ENCODE measurements at regions not wholly inside any gene's neighbourhood (a gene's known extent, or its start where the extent isn't known, plus 50 kb on each side); places are given as distances from the start of the nearest gene placed in this dataset.

GRCh38 chr10:78567680-78568455 lies 500.9 kb upstream of the ZMIZ1 start:
- DNase-seq (ENCODE audit: low spot score), result no peak

GRCh38 chr10:78568620-78569019 lies 500.1 kb upstream of the ZMIZ1 start:
- no peak for DNase-seq (ENCODE audit: low spot score)

- no peak for DNase-seq (ENCODE audit: low spot score)
These were observed 498.0 kb upstream of the ZMIZ1 start for GRCh38 chr10:78570633-78571235.

- no peak for DNase-seq (ENCODE audit: low spot score)
These were observed 497.5 kb upstream of the ZMIZ1 start for GRCh38 chr10:78571286-78571685.

GRCh38 chr10:78571891-78572290 lies 496.9 kb upstream of the ZMIZ1 start:
- DNase-seq (ENCODE audit: low spot score), result no peak

- DNase-seq (ENCODE audit: low spot score), result no peak
These were observed 496.2 kb upstream of the ZMIZ1 start for GRCh38 chr10:78572565-78572964.

GRCh38 chr10:78574547-78574946 lies 494.2 kb upstream of the ZMIZ1 start:
- no peak for DNase-seq (ENCODE audit: low spot score)

- DNase-seq (ENCODE audit: low spot score), result no peak
These were observed 493.4 kb upstream of the ZMIZ1 start for GRCh38 chr10:78575400-78575799.

- DNase-seq (ENCODE audit: low spot score), result no peak
These were observed 492.5 kb upstream of the ZMIZ1 start for GRCh38 chr10:78576276-78576675.

GRCh38 chr10:78577712-78578111 lies 491.1 kb upstream of the ZMIZ1 start:
- no peak for DNase-seq (ENCODE audit: low spot score)

- peak; percentile 9 for DNase-seq (ENCODE audit: low spot score)
These were observed 489.8 kb upstream of the ZMIZ1 start for GRCh38 chr10:78578929-78579328.

GRCh38 chr10:78579576-78579975 lies 489.2 kb upstream of the ZMIZ1 start:
- no peak for DNase-seq (ENCODE audit: low spot score)

- DNase-seq (ENCODE audit: low spot score), result no peak
These were observed 488.8 kb upstream of the ZMIZ1 start for GRCh38 chr10:78579995-78580394.

GRCh38 chr10:78581133-78581694 lies 487.6 kb upstream of the ZMIZ1 start:
- no peak for DNase-seq (ENCODE audit: low spot score)

GRCh38 chr10:78582540-78582939 lies 486.2 kb upstream of the ZMIZ1 start:
- no peak for DNase-seq (ENCODE audit: low spot score)

- no peak for DNase-seq (ENCODE audit: low spot score)
These were observed 484.5 kb upstream of the ZMIZ1 start for GRCh38 chr10:78584266-78584665.

- no peak for DNase-seq (ENCODE audit: low spot score)
These were observed 484.1 kb upstream of the ZMIZ1 start for GRCh38 chr10:78584681-78585080.

- DNase-seq (ENCODE audit: low spot score), result no peak
These were observed 482.8 kb upstream of the ZMIZ1 start for GRCh38 chr10:78585952-78586351.

- no peak for DNase-seq (ENCODE audit: low spot score)
These were observed 480.5 kb upstream of the ZMIZ1 start for GRCh38 chr10:78588194-78588811.

- DNase-seq (ENCODE audit: low spot score), result no peak
These were observed 479.1 kb upstream of the ZMIZ1 start for GRCh38 chr10:78589687-78590086.

GRCh38 chr10:78591066-78591465 lies 477.7 kb upstream of the ZMIZ1 start:
- DNase-seq (ENCODE audit: low spot score), result no peak

- DNase-seq (ENCODE audit: low spot score), result no peak
These were observed 474.1 kb upstream of the ZMIZ1 start for GRCh38 chr10:78594559-78595268.

GRCh38 chr10:78595269-78595619 lies 473.5 kb upstream of the ZMIZ1 start:
- no peak for DNase-seq (ENCODE audit: low spot score)

All from RKO (cell line).